HepG2 (cell line): ENCODE measurements at regions not wholly inside any gene's neighbourhood (a gene's known extent, or its start where the extent isn't known, plus 50 kb on each side); places are given as distances from the start of the nearest gene placed in this dataset.

Experiments
- ATRX ChIP-seq: sonication (generic); formaldehyde crosslinking; IDR thresholded peaks from 2 replicates; pipeline ENCODE4 v1.4.0; 2020; ENCODE audit warnings: missing genetic modification reagents, borderline replicate concordance
- CEBPZ ChIP-seq: IDR thresholded peaks from 2 replicates; pipeline ENCODE4 v1.6.1; 2012; ENCODE audit warnings: low read length, improper control_type of control experiment
- DR1 ChIP-seq: sonication (generic); formaldehyde crosslinking; IDR thresholded peaks from 2 replicates; pipeline ENCODE4 v1.8.0; 2021; ENCODE audit warnings: mild to moderate bottlenecking, missing genetic modification reagents, inconsistent platforms
- ELF3 ChIP-seq: IDR thresholded peaks from 2 replicates; pipeline ENCODE4 v1.6.1; 2016; ENCODE audit warnings: missing genetic modification reagents, missing compliant biosample characterization
- GATAD2A ChIP-seq: IDR thresholded peaks from 2 replicates; pipeline ENCODE4 v1.6.1; 2016
- KDM6A ChIP-seq: IDR thresholded peaks from 2 replicates; pipeline ENCODE4 v1.6.1; 2016; ENCODE audit warnings: low read depth
- MAFG ChIP-seq: sonication (generic); formaldehyde crosslinking; IDR thresholded peaks from 2 replicates; pipeline ENCODE4 v1.5.1; 2020; ENCODE audit warnings: mild to moderate bottlenecking, missing genetic modification reagents
- MBNL3 ChIP-seq: fragments of 250-450 bp; sonication (Bioruptor Pico); conservative IDR thresholded peaks from 2 replicates; pipeline ENCODE4 v1.8.0; 2022; ENCODE audit warnings: mild to moderate bottlenecking, inconsistent platforms
- NCOR1 ChIP-seq: fragments of 200-600 bp; sonication (generic); IDR thresholded peaks from 2 replicates; pipeline ENCODE4 v1.7.0; 2017; ENCODE audit warnings: antibody characterized with exemption, low read length, borderline replicate concordance
- NFE2L2 ChIP-seq: fragments of 150-350 bp; IDR thresholded peaks from 2 replicates; pipeline ENCODE4 v1.6.1; 2014; ENCODE audit warnings: low read length
- TCF12 ChIP-seq, 2 experiments: fragments of 450-650 bp in 1 of 2; sonication (generic) in 1 of 2; formaldehyde crosslinking in 1 of 2; IDR thresholded peaks; 2 replicates each; pipeline versions ENCODE4 v1.6.1 to v1.8.0; 2017 to 2022; ENCODE audit warnings: antibody characterized with exemption in 1 of 2, mild to moderate bottlenecking in 1 of 2, missing genetic modification reagents in 1 of 2, moderate library complexity in 1 of 2
- ZNF225 ChIP-seq: sonication (generic); formaldehyde crosslinking; IDR thresholded peaks from 2 replicates; pipeline ENCODE4 v1.4.0; 2020; ENCODE audit warnings: mild to moderate bottlenecking, missing genetic modification reagents
- ZNF230 ChIP-seq: sonication (generic); formaldehyde crosslinking; IDR thresholded peaks from 2 replicates; pipeline ENCODE4 v1.4.0; 2020; ENCODE audit warnings: mild to moderate bottlenecking, missing genetic modification reagents
- ZNF263 ChIP-seq: sonication (generic); formaldehyde crosslinking; IDR thresholded peaks from 2 replicates; pipeline ENCODE4 v1.4.0; 2020; ENCODE audit warnings: missing genetic modification reagents
- ZNF556 ChIP-seq: sonication (generic); formaldehyde crosslinking; IDR thresholded peaks from 2 replicates; pipeline ENCODE4 v1.4.0; 2020; ENCODE audit warnings: mild to moderate bottlenecking, missing genetic modification reagents, borderline replicate concordance
- ZNF776 ChIP-seq: sonication (generic); formaldehyde crosslinking; IDR thresholded peaks from 2 replicates; pipeline ENCODE4 v1.4.0; 2020; ENCODE audit warnings: mild to moderate bottlenecking, missing genetic modification reagents
- TF ChIP-seq, protein P1 (sequence below): sonication (generic); formaldehyde crosslinking; IDR thresholded peaks from 2 replicates; pipeline ENCODE4 v1.5.1; 2020; ENCODE audit warnings: mild to moderate bottlenecking, missing genetic modification reagents, borderline replicate concordance
- TF ChIP-seq, protein P2 (sequence below): sonication (generic); formaldehyde crosslinking; IDR thresholded peaks from 2 replicates; pipeline ENCODE4 v1.8.0; 2022; ENCODE audit warnings: mild to moderate bottlenecking, missing genetic modification reagents, moderate library complexity
- TF ChIP-seq, protein P3 (sequence below): sonication (generic); formaldehyde crosslinking; IDR thresholded peaks from 2 replicates; pipeline ENCODE4 v1.4.0; 2020; ENCODE audit warnings: missing genetic modification reagents, borderline replicate concordance

DNA sequence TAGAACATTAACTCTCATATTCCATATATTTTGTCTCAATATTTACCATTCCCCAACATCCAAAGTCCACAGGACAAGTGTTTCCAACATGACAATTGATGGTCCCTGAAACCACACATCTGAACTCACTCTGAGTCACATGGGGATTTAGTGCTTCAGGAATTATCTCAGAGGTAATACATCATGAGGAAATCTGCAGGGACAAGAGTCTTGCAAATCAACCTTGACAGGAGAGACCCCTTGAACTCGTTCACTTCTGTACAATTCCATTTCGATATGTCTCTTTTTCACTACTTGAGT, 119.7 kb upstream of the ABCA1 start (continued):
- TF ChIP-seq, protein P1, sequence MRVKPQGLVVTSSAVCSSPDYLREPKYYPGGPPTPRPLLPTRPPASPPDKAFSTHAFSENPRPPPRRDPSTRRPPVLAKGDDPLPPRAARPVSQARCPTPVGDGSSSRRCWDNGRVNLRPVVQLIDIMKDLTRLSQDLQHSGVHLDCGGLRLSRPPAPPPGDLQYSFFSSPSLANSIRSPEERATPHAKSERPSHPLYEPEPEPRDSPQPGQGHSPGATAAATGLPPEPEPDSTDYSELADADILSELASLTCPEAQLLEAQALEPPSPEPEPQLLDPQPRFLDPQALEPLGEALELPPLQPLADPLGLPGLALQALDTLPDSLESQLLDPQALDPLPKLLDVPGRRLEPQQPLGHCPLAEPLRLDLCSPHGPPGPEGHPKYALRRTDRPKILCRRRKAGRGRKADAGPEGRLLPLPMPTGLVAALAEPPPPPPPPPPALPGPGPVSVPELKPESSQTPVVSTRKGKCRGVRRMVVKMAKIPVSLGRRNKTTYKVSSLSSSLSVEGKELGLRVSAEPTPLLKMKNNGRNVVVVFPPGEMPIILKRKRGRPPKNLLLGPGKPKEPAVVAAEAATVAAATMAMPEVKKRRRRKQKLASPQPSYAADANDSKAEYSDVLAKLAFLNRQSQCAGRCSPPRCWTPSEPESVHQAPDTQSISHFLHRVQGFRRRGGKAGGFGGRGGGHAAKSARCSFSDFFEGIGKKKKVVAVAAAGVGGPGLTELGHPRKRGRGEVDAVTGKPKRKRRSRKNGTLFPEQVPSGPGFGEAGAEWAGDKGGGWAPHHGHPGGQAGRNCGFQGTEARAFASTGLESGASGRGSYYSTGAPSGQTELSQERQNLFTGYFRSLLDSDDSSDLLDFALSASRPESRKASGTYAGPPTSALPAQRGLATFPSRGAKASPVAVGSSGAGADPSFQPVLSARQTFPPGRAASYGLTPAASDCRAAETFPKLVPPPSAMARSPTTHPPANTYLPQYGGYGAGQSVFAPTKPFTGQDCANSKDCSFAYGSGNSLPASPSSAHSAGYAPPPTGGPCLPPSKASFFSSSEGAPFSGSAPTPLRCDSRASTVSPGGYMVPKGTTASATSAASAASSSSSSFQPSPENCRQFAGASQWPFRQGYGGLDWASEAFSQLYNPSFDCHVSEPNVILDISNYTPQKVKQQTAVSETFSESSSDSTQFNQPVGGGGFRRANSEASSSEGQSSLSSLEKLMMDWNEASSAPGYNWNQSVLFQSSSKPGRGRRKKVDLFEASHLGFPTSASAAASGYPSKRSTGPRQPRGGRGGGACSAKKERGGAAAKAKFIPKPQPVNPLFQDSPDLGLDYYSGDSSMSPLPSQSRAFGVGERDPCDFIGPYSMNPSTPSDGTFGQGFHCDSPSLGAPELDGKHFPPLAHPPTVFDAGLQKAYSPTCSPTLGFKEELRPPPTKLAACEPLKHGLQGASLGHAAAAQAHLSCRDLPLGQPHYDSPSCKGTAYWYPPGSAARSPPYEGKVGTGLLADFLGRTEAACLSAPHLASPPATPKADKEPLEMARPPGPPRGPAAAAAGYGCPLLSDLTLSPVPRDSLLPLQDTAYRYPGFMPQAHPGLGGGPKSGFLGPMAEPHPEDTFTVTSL (CRISPR knock-in tag), result no peak
- TF ChIP-seq GATAD2A, result peak; percentile 80
- no peak for TF ChIP-seq ZNF225 (CRISPR knock-in tag)
- no peak for TF ChIP-seq DR1 (CRISPR knock-in tag)
- TF ChIP-seq KDM6A (CRISPR knock-in tag), result peak; percentile 47; the same call in 1 of the 2 replicates
- no peak for TF ChIP-seq ZNF776
- TF ChIP-seq ATRX (CRISPR knock-in tag), result no peak
- TF ChIP-seq MBNL3 (CRISPR knock-in tag), result no peak
- TF ChIP-seq ZNF230 (CRISPR knock-in tag), result no peak
- TF ChIP-seq, protein P2, sequence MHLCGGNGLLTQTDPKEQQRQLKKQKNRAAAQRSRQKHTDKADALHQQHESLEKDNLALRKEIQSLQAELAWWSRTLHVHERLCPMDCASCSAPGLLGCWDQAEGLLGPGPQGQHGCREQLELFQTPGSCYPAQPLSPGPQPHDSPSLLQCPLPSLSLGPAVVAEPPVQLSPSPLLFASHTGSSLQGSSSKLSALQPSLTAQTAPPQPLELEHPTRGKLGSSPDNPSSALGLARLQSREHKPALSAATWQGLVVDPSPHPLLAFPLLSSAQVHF (CRISPR knock-in tag), result no peak
- no peak for TF ChIP-seq ZNF263 (CRISPR knock-in tag)
- no peak for TF ChIP-seq ELF3 (CRISPR knock-in tag)
- no peak for TF ChIP-seq MAFG (CRISPR knock-in tag)
- TF ChIP-seq CEBPZ, result no peak
- TF ChIP-seq TCF12 (IDR thresholded peaks at IDR 0.05), result no peak
- no peak for TF ChIP-seq TCF12 (CRISPR knock-in tag; IDR thresholded peaks at IDR 0.05)
- TF ChIP-seq ZNF556 (CRISPR knock-in tag), result no peak
- TF ChIP-seq, protein P3, sequence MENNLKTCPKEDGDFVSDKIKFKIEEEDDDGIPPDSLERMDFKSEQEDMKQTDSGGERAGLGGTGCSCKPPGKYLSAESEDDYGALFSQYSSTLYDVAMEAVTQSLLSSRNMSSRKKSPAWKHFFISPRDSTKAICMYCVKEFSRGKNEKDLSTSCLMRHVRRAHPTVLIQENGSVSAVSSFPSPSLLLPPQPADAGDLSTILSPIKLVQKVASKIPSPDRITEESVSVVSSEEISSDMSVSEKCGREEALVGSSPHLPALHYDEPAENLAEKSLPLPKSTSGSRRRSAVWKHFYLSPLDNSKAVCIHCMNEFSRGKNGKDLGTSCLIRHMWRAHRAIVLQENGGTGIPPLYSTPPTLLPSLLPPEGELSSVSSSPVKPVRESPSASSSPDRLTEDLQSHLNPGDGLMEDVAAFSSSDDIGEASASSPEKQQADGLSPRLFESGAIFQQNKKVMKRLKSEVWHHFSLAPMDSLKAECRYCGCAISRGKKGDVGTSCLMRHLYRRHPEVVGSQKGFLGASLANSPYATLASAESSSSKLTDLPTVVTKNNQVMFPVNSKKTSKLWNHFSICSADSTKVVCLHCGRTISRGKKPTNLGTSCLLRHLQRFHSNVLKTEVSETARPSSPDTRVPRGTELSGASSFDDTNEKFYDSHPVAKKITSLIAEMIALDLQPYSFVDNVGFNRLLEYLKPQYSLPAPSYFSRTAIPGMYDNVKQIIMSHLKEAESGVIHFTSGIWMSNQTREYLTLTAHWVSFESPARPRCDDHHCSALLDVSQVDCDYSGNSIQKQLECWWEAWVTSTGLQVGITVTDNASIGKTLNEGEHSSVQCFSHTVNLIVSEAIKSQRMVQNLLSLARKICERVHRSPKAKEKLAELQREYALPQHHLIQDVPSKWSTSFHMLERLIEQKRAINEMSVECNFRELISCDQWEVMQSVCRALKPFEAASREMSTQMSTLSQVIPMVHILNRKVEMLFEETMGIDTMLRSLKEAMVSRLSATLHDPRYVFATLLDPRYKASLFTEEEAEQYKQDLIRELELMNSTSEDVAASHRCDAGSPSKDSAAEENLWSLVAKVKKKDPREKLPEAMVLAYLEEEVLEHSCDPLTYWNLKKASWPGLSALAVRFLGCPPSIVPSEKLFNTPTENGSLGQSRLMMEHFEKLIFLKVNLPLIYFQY (CRISPR knock-in tag), result no peak
- TF ChIP-seq NCOR1, result no peak
- no peak for TF ChIP-seq NFE2L2
